ENCODE measurements at regions not wholly inside any gene's neighbourhood (a gene's known extent, or its start where the extent isn't known, plus 50 kb on each side); places are given as distances from the start of the nearest gene placed in this dataset.
"Not testable (repeated sequence)": the region's sequence is repeated elsewhere in the genome, so short reads cannot be mapped to it uniquely, and the experiment has no call there.

DNA sequence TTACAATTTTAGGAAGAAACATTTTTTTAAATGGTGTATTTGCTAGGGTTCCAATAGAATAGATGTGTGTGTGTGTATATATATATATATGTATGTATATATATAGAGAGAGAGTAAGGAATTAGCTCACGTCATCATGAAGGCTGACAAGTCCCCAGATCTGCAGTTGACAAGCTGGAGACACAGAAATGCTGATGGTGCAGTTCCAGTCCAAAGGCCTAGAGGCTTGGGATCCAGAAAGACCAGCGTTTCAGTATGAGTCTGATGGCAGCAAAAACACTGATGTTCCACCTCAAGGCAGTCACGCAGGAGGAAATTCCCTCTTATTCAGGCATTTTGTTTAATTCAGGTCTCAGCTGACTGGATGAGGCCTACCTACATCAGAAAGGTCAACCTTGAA is 386.8 kb downstream of the PTH2R start:
- Histone ChIP-seq H3K4me3 (ENCODE audit: low read length) (no peak overlapping the region), H3K27ac (ENCODE audit: low read depth, low read length) (no peak overlapping the region), H3K9me3 (ENCODE audit: control insufficient read depth in 2 of 3, low read length in 3 of 3) (no peaks in the 10 kb centered on the region), H3K4me1 (ENCODE audit: control insufficient read depth in 2 of 2, insufficient read depth in 2 of 2, low read length in 2 of 2) (no peaks in the 10 kb centered on the region), H3K36me3 (ENCODE audit: control insufficient read depth in 2 of 3, insufficient read depth in 3 of 3, low read length in 3 of 3) (no peaks in the 10 kb centered on the region), H3K27me3 (ENCODE audit: control insufficient read depth in 2 of 2, insufficient read depth in 2 of 2, low read length in 2 of 2) (no peaks in the 10 kb centered on the region)
- Mint-ChIP-seq H3K36me3 (no peaks in the 10 kb centered on the region), H3K9me3 (peaks cover 0 to 6% (median 0%) of the 10 kb centered on the region in 11 donors), H3K27ac (no peak overlapping the region), H3K4me1 (no peaks in the 10 kb centered on the region), H3K27me3 (no peaks in the 10 kb centered on the region), H3K4me3 (no peak overlapping the region)
- intact Hi-C loops (cut with micrococcal nuclease), result no loop called here
- CTCF ChIA-PET, result no interaction called here
- ATAC-seq (no peak), DNase-seq (no peak)
- POLR2A ChIA-PET, result no interaction called here

DNA sequence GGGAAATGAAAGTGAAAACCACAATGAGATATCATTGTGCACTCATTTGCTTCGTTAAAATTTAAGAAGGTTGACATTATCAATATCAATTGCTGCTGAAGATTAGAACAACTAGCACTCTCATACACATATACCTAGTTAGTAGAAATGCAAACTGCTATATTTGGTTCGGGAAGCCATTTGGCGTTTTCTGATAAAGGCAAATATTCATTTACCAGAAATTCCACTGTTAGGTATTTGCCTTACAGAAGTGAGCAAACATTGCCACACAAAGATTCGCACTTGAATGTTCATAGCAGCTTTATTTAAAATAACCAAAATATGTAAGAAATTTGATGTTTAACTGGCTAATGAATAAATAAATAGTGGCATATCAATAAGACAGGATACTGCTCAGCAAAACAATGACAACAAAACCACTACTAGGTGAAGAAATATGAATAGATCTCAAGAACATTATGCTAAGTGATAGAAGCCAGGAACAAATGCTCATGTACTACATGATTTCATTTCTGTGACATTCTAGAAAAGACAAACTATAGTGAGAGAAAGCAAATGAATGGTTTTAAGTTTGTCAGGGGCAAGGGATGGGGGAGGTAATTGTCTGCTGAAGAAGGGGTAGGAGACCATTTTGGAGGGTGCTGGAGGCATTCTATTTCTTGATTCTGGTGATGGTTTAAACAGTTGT is 387.8 kb downstream of the PTH2R start:
- intact Hi-C loops (cut with micrococcal nuclease), result no loop called here
- Histone ChIP-seq H3K27ac (ENCODE audit: low read depth, low read length) (no peak overlapping the region), H3K36me3 (ENCODE audit: control insufficient read depth in 2 of 3, insufficient read depth in 3 of 3, low read length in 3 of 3) (no peaks in the 10 kb centered on the region), H3K27me3 (ENCODE audit: control insufficient read depth in 2 of 2, insufficient read depth in 2 of 2, low read length in 2 of 2) (no peaks in the 10 kb centered on the region), H3K4me1 (ENCODE audit: control insufficient read depth in 2 of 2, insufficient read depth in 2 of 2, low read length in 2 of 2) (no peaks in the 10 kb centered on the region), H3K4me3 (ENCODE audit: low read length) (no peak overlapping the region), H3K9me3 (ENCODE audit: control insufficient read depth in 2 of 3, low read length in 3 of 3) (no peaks in the 10 kb centered on the region)
- ChIA-PET CTCF (no interaction called here), POLR2A (no interaction called here)
- no peak overlapping the region for H3K27ac Mint-ChIP-seq
- H3K9me3 Mint-ChIP-seq, result peaks cover 0 to 6% (median 0%) of the 10 kb centered on the region in 11 donors
- H3K36me3 Mint-ChIP-seq, result no peaks in the 10 kb centered on the region
- no peak for ATAC-seq
- no peak overlapping the region for H3K4me3 Mint-ChIP-seq
- no peak for DNase-seq
- H3K4me1 Mint-ChIP-seq, result no peaks in the 10 kb centered on the region
- H3K27me3 Mint-ChIP-seq, result no peaks in the 10 kb centered on the region

- Mint-ChIP-seq H3K4me3 (no peak overlapping the region), H3K36me3 (no peaks in the 10 kb centered on the region), H3K27ac (no peak overlapping the region), H3K27me3 (no peaks in the 10 kb centered on the region), H3K4me1 (no peaks in the 10 kb centered on the region), H3K9me3 (peaks cover 0 to 16% (median 4%) of the 10 kb centered on the region in 11 donors)
- no peaks in the 10 kb centered on the region for H3K27me3 ChIP-seq (ENCODE audit: control insufficient read depth in 2 of 2, insufficient read depth in 2 of 2, low read length in 2 of 2)
- intact Hi-C loops (cut with micrococcal nuclease), result no loop called here
- CTCF ChIA-PET, result no interaction called here
- H3K27ac ChIP-seq (ENCODE audit: low read depth, low read length), result no peak overlapping the region
- no peaks in the 10 kb centered on the region for H3K36me3 ChIP-seq (ENCODE audit: control insufficient read depth in 2 of 3, insufficient read depth in 3 of 3, low read length in 3 of 3)
- no peak for DNase-seq
- POLR2A ChIA-PET, result no interaction called here
- H3K4me3 ChIP-seq (ENCODE audit: low read length), result no peak overlapping the region
- no peaks in the 10 kb centered on the region for H3K4me1 ChIP-seq (ENCODE audit: control insufficient read depth in 2 of 2, insufficient read depth in 2 of 2, low read length in 2 of 2)
- ATAC-seq, result no peak
- H3K9me3 ChIP-seq (ENCODE audit: control insufficient read depth in 2 of 3, low read length in 3 of 3), result no peaks in the 10 kb centered on the region
Measured at GRCh38 chr2:208798698-208799097, 392.1 kb downstream of the PTH2R start.

DNA sequence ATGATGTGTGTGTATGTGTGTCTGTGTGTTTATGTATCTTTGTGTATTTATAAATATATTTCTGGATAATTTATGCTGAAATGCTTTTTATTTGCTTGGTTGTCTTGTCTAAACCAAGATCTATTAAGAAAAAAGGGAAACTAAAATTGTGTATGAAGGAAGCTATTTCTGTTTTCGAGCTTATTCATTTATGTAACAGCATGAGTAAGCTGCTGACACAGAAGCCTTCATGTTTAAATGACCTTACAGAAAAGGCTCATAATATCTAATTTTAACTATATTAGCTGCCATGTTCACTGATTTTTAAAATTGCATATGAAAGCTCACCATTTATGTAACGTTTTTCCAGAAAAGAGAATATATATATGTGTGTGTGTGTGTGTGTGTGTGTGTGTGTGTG is 392.8 kb downstream of the PTH2R start:
- Mint-ChIP-seq H3K27ac (no peak overlapping the region), H3K9me3 (peaks cover 0 to 17% (median 4%) of the 10 kb centered on the region in 11 donors), H3K4me1 (no peaks in the 10 kb centered on the region), H3K36me3 (no peaks in the 10 kb centered on the region), H3K27me3 (no peaks in the 10 kb centered on the region), H3K4me3 (no peak overlapping the region)
- no peaks in the 10 kb centered on the region for H3K4me1 ChIP-seq (ENCODE audit: control insufficient read depth in 2 of 2, insufficient read depth in 2 of 2, low read length in 2 of 2)
- ATAC-seq, result no peak
- intact Hi-C loops (cut with micrococcal nuclease), result no loop called here
- no peak overlapping the region for H3K27ac ChIP-seq (ENCODE audit: low read depth, low read length)
- no peak overlapping the region for H3K4me3 ChIP-seq (ENCODE audit: low read length)
- no peaks in the 10 kb centered on the region for H3K36me3 ChIP-seq (ENCODE audit: control insufficient read depth in 2 of 3, insufficient read depth in 3 of 3, low read length in 3 of 3)
- no peaks in the 10 kb centered on the region for H3K27me3 ChIP-seq (ENCODE audit: control insufficient read depth in 2 of 2, insufficient read depth in 2 of 2, low read length in 2 of 2)
- ChIA-PET POLR2A (no interaction called here), CTCF (no interaction called here)
- no peak for DNase-seq
- no peaks in the 10 kb centered on the region for H3K9me3 ChIP-seq (ENCODE audit: control insufficient read depth in 2 of 3, low read length in 3 of 3)

DNA sequence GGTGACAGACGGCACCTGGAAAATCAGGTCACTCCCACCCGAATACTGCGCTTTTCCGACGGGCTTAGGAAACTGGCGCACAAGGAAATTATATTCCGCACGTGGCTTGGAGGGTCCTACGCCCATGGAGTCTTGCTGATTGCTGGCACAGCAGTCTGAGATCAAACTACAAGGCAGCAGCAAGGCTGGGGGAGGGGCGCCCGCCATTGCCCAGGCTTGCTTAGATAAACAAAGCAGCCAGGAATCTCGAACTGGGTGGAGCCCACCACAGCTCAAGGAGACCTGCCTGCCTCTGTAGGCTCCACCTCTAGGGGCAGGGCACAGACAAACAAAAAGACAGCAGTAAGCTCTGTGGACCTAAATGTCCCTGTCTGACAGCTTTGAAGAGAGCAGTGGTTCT is 394.3 kb downstream of the PTH2R start:
- H3K9me3 Mint-ChIP-seq, result peaks cover 0 to 17% (median 3%) of the 10 kb centered on the region in 11 donors
- H3K27me3 ChIP-seq (ENCODE audit: control insufficient read depth in 2 of 2, insufficient read depth in 2 of 2, low read length in 2 of 2); POLR2A ChIA-PET; H3K4me1 ChIP-seq (ENCODE audit: control insufficient read depth in 2 of 2, insufficient read depth in 2 of 2, low read length in 2 of 2); H3K36me3 Mint-ChIP-seq; H3K4me3 Mint-ChIP-seq; H3K27ac Mint-ChIP-seq; ATAC-seq; CTCF ChIA-PET; H3K9me3 ChIP-seq (ENCODE audit: control insufficient read depth in 2 of 3, low read length in 3 of 3); H3K4me1 Mint-ChIP-seq; H3K36me3 ChIP-seq (ENCODE audit: control insufficient read depth in 2 of 3, insufficient read depth in 3 of 3, low read length in 3 of 3); H3K27me3 Mint-ChIP-seq; DNase-seq; intact Hi-C loops (cut with micrococcal nuclease); H3K27ac ChIP-seq (ENCODE audit: low read depth, low read length); H3K4me3 ChIP-seq (ENCODE audit: low read length): not testable (repeated sequence)

DNA sequence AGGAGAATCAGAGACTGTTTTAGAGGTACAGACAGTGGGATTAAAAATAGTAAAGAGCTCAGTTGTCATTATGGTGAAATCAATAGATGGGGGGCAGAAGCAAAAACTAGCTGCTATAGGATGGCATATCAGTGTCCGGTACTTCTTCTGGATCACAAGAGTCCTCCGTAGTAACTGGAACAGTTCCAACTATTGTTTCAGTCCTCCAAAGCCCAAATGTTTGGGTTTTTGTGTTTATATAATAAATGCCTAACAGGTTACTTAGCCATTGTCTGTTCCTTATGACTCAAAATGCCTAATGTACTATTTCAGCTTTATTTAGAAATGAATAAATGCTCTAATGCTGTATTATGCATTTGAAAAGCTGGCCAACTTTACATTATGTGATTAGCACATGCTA is 401.2 kb downstream of the PTH2R start:
- no peak for ATAC-seq
- Mint-ChIP-seq H3K27me3 (no peaks in the 10 kb centered on the region), H3K9me3 (peaks cover 0 to 14% (median 1%) of the 10 kb centered on the region in 11 donors), H3K4me1 (no peaks in the 10 kb centered on the region), H3K27ac (no peak overlapping the region), H3K36me3 (no peaks in the 10 kb centered on the region), H3K4me3 (no peak overlapping the region)
- ChIA-PET POLR2A (no interaction called here), CTCF (no interaction called here)
- intact Hi-C loops (cut with micrococcal nuclease), result no loop called here
- Histone ChIP-seq H3K27me3 (ENCODE audit: control insufficient read depth in 2 of 2, insufficient read depth in 2 of 2, low read length in 2 of 2) (no peaks in the 10 kb centered on the region), H3K4me3 (ENCODE audit: low read length) (no peak overlapping the region), H3K4me1 (ENCODE audit: control insufficient read depth in 2 of 2, insufficient read depth in 2 of 2, low read length in 2 of 2) (no peaks in the 10 kb centered on the region), H3K9me3 (ENCODE audit: control insufficient read depth in 2 of 3, low read length in 3 of 3) (no peaks in the 10 kb centered on the region), H3K27ac (ENCODE audit: low read depth, low read length) (no peak overlapping the region), H3K36me3 (ENCODE audit: control insufficient read depth in 2 of 3, insufficient read depth in 3 of 3, low read length in 3 of 3) (no peaks in the 10 kb centered on the region)
- no peak for DNase-seq

GRCh38 chr2:208811885-208812284 is 405.3 kb downstream of the PTH2R start:
- H3K36me3 ChIP-seq (ENCODE audit: control insufficient read depth in 2 of 3, insufficient read depth in 3 of 3, low read length in 3 of 3); H3K27me3 Mint-ChIP-seq; H3K27ac ChIP-seq (ENCODE audit: low read depth, low read length); intact Hi-C loops (cut with micrococcal nuclease); POLR2A ChIA-PET; H3K27me3 ChIP-seq (ENCODE audit: control insufficient read depth in 2 of 2, insufficient read depth in 2 of 2, low read length in 2 of 2); ATAC-seq; H3K9me3 ChIP-seq (ENCODE audit: control insufficient read depth in 2 of 3, low read length in 3 of 3); H3K36me3 Mint-ChIP-seq; H3K4me3 Mint-ChIP-seq; H3K27ac Mint-ChIP-seq; H3K4me3 ChIP-seq (ENCODE audit: low read length); H3K4me1 Mint-ChIP-seq; DNase-seq; CTCF ChIA-PET; H3K4me1 ChIP-seq (ENCODE audit: control insufficient read depth in 2 of 2, insufficient read depth in 2 of 2, low read length in 2 of 2): not testable (repeated sequence)
- H3K9me3 Mint-ChIP-seq, result peaks cover 0 to 14% (median 0%) of the 10 kb centered on the region in 11 donors

Measured in naive thymus-derived CD4-positive, alpha-beta T cell (primary cell).